Upper lobe of right lung (tissue), 1 donor: ENCODE measurements at regions not wholly inside any gene's neighbourhood (a gene's known extent, or its start where the extent isn't known, plus 50 kb on each side); places are given as distances from the start of the nearest gene placed in this dataset.

Experiments used
- ATAC-seq: fragments of 200-7000 bp; cut with Tn5 transposase; one replicate; pipeline ENCODE4 v1.9.1; 2020; ENCODE audit warnings: mild to moderate bottlenecking, moderate library complexity
- DNase-seq: peaks from one replicate; pipeline ENCODE4 v3.0.0-alpha.2; 2020
- H3K27ac ChIP-seq: fragments of 200-600 bp; one replicate; pipeline ENCODE4 v1.8.0; 2022
- H3K27me3 ChIP-seq: fragments of 200-600 bp; one replicate; pipeline ENCODE4 v1.8.0; 2022; ENCODE audit warnings: mild to moderate bottlenecking
- H3K36me3 ChIP-seq: fragments of 200-600 bp; one replicate; pipeline ENCODE4 v1.8.0; 2022
- H3K4me1 ChIP-seq: fragments of 200-600 bp; one replicate; pipeline ENCODE4 v1.8.0; 2022
- H3K4me3 ChIP-seq: fragments of 200-600 bp; one replicate; pipeline ENCODE4 v1.8.0; 2022; ENCODE audit warnings: mild to moderate bottlenecking
- H3K9me3 ChIP-seq: fragments of 200-600 bp; one replicate; pipeline ENCODE4 v1.8.0; 2022
- intact Hi-C: fragments of 100-400 bp; cut with DNase I; formaldehyde crosslinking; loops from one replicate; pipeline ENCODE4 v1.11.0; 2022
- TF ChIP-seq, protein P1 (sequence below): fragments of 200-600 bp; IDR thresholded peaks from one replicate; pipeline ENCODE4 v1.8.0; 2022; ENCODE audit warnings: antibody characterized with exemption
- donor health status: DM: no; HTN: yes; CAD: no; lungs with severe emphysema.

- intact Hi-C loops: no loop called here
Measured at GRCh38 chr4:138727731-138728130, 287.9 kb upstream of the NOCT start.

DNA sequence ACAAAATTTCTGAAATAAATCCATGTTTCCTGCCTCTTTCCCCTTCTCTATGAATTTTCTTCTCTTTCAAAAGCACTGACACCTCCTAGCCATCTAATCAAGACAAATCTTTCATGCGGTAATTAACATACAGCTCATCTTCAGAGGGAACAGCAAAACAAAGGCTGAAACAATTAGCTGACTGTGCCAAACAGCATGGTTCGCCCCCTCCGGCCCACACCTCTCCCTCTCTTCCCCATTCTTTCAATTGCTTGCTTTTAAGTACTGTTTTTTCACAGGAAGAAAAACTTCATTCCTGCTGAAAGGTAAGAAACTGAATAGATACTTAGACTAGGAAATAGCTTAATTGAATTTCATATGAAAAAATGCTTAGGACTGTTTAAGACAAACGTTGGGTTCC is 291.1 kb upstream of the NOCT start:
- Histone ChIP-seq H3K4me1 (no peaks in the 10 kb centered on the region), H3K27ac (no peak overlapping the region), H3K27me3 (no peaks in the 10 kb centered on the region), H3K9me3 (no peaks in the 10 kb centered on the region), H3K4me3 (no peak overlapping the region), H3K36me3 (no peaks in the 10 kb centered on the region)
- ATAC-seq: no peak
- TF ChIP-seq, protein P1, sequence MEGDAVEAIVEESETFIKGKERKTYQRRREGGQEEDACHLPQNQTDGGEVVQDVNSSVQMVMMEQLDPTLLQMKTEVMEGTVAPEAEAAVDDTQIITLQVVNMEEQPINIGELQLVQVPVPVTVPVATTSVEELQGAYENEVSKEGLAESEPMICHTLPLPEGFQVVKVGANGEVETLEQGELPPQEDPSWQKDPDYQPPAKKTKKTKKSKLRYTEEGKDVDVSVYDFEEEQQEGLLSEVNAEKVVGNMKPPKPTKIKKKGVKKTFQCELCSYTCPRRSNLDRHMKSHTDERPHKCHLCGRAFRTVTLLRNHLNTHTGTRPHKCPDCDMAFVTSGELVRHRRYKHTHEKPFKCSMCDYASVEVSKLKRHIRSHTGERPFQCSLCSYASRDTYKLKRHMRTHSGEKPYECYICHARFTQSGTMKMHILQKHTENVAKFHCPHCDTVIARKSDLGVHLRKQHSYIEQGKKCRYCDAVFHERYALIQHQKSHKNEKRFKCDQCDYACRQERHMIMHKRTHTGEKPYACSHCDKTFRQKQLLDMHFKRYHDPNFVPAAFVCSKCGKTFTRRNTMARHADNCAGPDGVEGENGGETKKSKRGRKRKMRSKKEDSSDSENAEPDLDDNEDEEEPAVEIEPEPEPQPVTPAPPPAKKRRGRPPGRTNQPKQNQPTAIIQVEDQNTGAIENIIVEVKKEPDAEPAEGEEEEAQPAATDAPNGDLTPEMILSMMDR: no peak
- DNase-seq: no peak
- intact Hi-C loops: no loop called here

More at GRCh38 chr4:138727731-138728130, 287.9 kb upstream of the NOCT start:
- no peaks in the 10 kb centered on the region for H3K27me3 ChIP-seq
- no peaks in the 10 kb centered on the region for H3K4me1 ChIP-seq
- DNase-seq (no peak), ATAC-seq (no peak)
- H3K4me3 ChIP-seq: no peak overlapping the region
- no peak overlapping the region for H3K27ac ChIP-seq
- H3K9me3 ChIP-seq: no peaks in the 10 kb centered on the region
- H3K36me3 ChIP-seq: no peaks in the 10 kb centered on the region
- TF ChIP-seq, protein P1: no peak

GRCh38 chr4:138716559-138717335 is 298.8 kb upstream of the NOCT start:
- ATAC-seq: no peak
- TF ChIP-seq, protein P1: no peak
- Histone ChIP-seq H3K9me3 (no peaks in the 10 kb centered on the region), H3K4me3 (no peak overlapping the region), H3K27ac (no peak overlapping the region), H3K4me1 (no peaks in the 10 kb centered on the region), H3K27me3 (no peaks in the 10 kb centered on the region), H3K36me3 (no peaks in the 10 kb centered on the region)
- intact Hi-C loops: no loop called here
- DNase-seq: no peak

- no peak overlapping the region for H3K4me3 ChIP-seq
- no peaks in the 10 kb centered on the region for H3K4me1 ChIP-seq
- no peaks in the 10 kb centered on the region for H3K27me3 ChIP-seq
- H3K9me3 ChIP-seq: no peaks in the 10 kb centered on the region
- intact Hi-C loops: no loop called here
- ATAC-seq: no peak
- H3K27ac ChIP-seq: no peak overlapping the region
- H3K36me3 ChIP-seq: no peaks in the 10 kb centered on the region
- DNase-seq: no peak
- TF ChIP-seq, protein P1: no peak
Measured at GRCh38 chr4:138710297-138710696, 305.3 kb upstream of the NOCT start.

GRCh38 chr4:138709859-138710258 is 305.7 kb upstream of the NOCT start:
- H3K27ac ChIP-seq: no peak overlapping the region
- TF ChIP-seq, protein P1: no peak
- no peaks in the 10 kb centered on the region for H3K27me3 ChIP-seq
- no peaks in the 10 kb centered on the region for H3K36me3 ChIP-seq
- intact Hi-C loops: no loop called here
- no peaks in the 10 kb centered on the region for H3K4me1 ChIP-seq
- no peak for ATAC-seq
- H3K4me3 ChIP-seq: no peak overlapping the region
- H3K9me3 ChIP-seq: no peaks in the 10 kb centered on the region
- DNase-seq: no peak
